HG03354 (cell line): ENCODE measurements at regions not wholly inside any gene's neighbourhood (a gene's known extent, or its start where the extent isn't known, plus 50 kb on each side); places are given as distances from the start of the nearest gene placed in this dataset.

ENCODE experiments used
- ATAC-seq: cut with Tn5 transposase; IDR thresholded peaks from one replicate; pipeline ENCODE4 v1.9.1; 2021; ENCODE audit warnings: mild to moderate bottlenecking; ENCODE audit not compliant: unreplicated experiment, poor library complexity, severe bottlenecking

GRCh38 chr5:124796495-124796894 lies 50.1 kb upstream of the ZNF608 start:
- no peak for ATAC-seq

- ATAC-seq: no peak
Measured at GRCh38 chr5:124797665-124798087, 51.2 kb upstream of the ZNF608 start.

GRCh38 chr5:124798890-124799289 lies 52.5 kb upstream of the ZNF608 start:
- no peak for ATAC-seq

- no peak for ATAC-seq
Measured at GRCh38 chr5:124801551-124801950, 55.1 kb upstream of the ZNF608 start.

GRCh38 chr5:124803617-124804323 lies 57.3 kb upstream of the ZNF608 start:
- ATAC-seq: no peak

GRCh38 chr5:124806026-124806372 lies 59.6 kb upstream of the ZNF608 start:
- no peak for ATAC-seq

GRCh38 chr5:124806373-124807077 lies 60.1 kb upstream of the ZNF608 start:
- no peak for ATAC-seq

- no peak for ATAC-seq
Measured at GRCh38 chr5:124808842-124809268, 62.4 kb upstream of the ZNF608 start.

- no peak for ATAC-seq
Measured at GRCh38 chr5:124810396-124811006, 64.1 kb upstream of the ZNF608 start.

GRCh38 chr5:124812771-124813358 lies 66.4 kb upstream of the ZNF608 start:
- no peak for ATAC-seq

GRCh38 chr5:124816381-124816780 lies 69.9 kb upstream of the ZNF608 start:
- no peak for ATAC-seq

GRCh38 chr5:124819201-124819600 lies 72.8 kb upstream of the ZNF608 start:
- ATAC-seq: no peak

GRCh38 chr5:124822647-124823046 lies 76.2 kb upstream of the ZNF608 start:
- no peak for ATAC-seq

GRCh38 chr5:124823380-124823779 lies 76.9 kb upstream of the ZNF608 start:
- no peak for ATAC-seq

- no peak for ATAC-seq
Measured at GRCh38 chr5:124824637-124825158, 78.3 kb upstream of the ZNF608 start.

GRCh38 chr5:124825250-124825982 lies 79.0 kb upstream of the ZNF608 start:
- peak; percentile 96 for ATAC-seq

- peak; percentile 31 for ATAC-seq
Measured at GRCh38 chr5:124825983-124826337, 79.5 kb upstream of the ZNF608 start.

- ATAC-seq: no peak
Measured at GRCh38 chr5:124828731-124829234, 82.3 kb upstream of the ZNF608 start.

- ATAC-seq: no peak
Measured at GRCh38 chr5:124831687-124832240, 85.3 kb upstream of the ZNF608 start.
